Gastroesophageal sphincter (tissue), 4 donors: ENCODE measurements at regions not wholly inside any gene's neighbourhood (a gene's known extent, or its start where the extent isn't known, plus 50 kb on each side); places are given as distances from the start of the nearest gene placed in this dataset.

Experiments used
- ATAC-seq: fragments of 150-250 bp; one replicate; pipeline ENCODE4 v1.9.1; 2016; ENCODE audit warnings: mild to moderate bottlenecking, moderate library complexity
- H3K27ac ChIP-seq, 4 donors: fragments of 200-600 bp; sonication (generic) in 3 of 4; 1 replicate in 3 of 4; 2 replicates in 1 of 4; pipeline ENCODE4 v1.5.1; 2016 to 2019
- H3K27me3 ChIP-seq: fragments of 200-600 bp; sonication (generic); one replicate; pipeline ENCODE4 v1.5.1; 2019
- H3K36me3 ChIP-seq, 2 donors: fragments of 200-600 bp; sonication (generic); one replicate each; pipeline ENCODE4 v1.5.1; 2019; ENCODE audit warnings: control low read depth in 1 of 2
- H3K4me1 ChIP-seq, 3 donors: fragments of 200-600 bp; sonication (generic); 1 replicate in 2 of 3; 2 replicates in 1 of 3; pipeline ENCODE4 v1.5.1; 2016 to 2019; ENCODE audit warnings: control low read depth in 2 of 3
- H3K4me3 ChIP-seq, 2 donors: fragments of 200-600 bp; sonication (generic); one replicate each; pipeline ENCODE4 v1.5.1; 2019; ENCODE audit warnings: mild to moderate bottlenecking in 1 of 2, moderate library complexity in 1 of 2
- H3K9me3 ChIP-seq, 3 donors: fragments of 200-600 bp; sonication (generic); one replicate each; pipeline ENCODE4 v1.5.1; 2017 to 2019; ENCODE audit warnings: control low read depth in 2 of 3
- CTCF ChIP-seq, 4 experiments: fragments of 200-600 bp in 2 of 4; fragments of 450-650 bp in 2 of 4; sonication (generic) in 1 of 4; IDR thresholded peaks; one replicate each; pipeline ENCODE4 v1.5.1; 2017 to 2019; ENCODE audit warnings: antibody characterized with exemption in 4 of 4, mild to moderate bottlenecking in 2 of 4, moderate library complexity in 2 of 4
- EP300 ChIP-seq: sonication (generic); formaldehyde crosslinking; IDR thresholded peaks from one replicate; pipeline ENCODE4 v1.6.1; 2017; ENCODE audit warnings: antibody characterized with exemption, mild to moderate bottlenecking
- POLR2A ChIP-seq, 2 donors: fragments of 450-650 bp; IDR thresholded peaks; one replicate each; pipeline ENCODE4 v1.6.1; 2017; ENCODE audit warnings: antibody characterized with exemption in 2 of 2, mild to moderate bottlenecking in 2 of 2, moderate library complexity in 1 of 2
- POLR2AphosphoS5 ChIP-seq: sonication (generic); formaldehyde crosslinking; IDR thresholded peaks from one replicate; pipeline ENCODE4 v1.6.1; 2017; ENCODE audit warnings: antibody characterized with exemption
- WGBS, 2 donors: methylation state at CpG; one replicate each; pipeline ENCODE4 v1.1.5; 2018; ENCODE audit warnings: low coverage in 1 of 2; 5-methylcytosine and 5-hydroxymethylcytosine counted together

DNA sequence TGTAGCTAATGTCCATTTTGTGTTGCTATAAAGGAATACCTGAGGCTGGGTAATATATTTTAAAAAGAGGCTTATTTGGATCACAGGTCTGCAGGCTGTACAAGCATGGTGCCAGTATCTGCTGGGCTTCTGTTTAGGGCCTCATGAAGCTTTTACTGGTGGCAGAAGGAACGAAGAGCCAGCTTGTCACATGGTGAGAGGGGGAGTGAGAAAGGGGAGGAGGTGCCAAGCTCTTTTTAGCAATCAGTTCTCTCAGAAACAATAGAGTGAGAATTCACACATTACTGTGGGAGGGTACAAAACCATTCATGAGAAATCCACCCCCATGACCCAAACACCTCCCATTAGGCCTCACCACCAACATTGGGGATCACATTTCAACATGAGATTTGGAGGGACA lies 340.9 kb downstream of the RASEF start:
- WGBS, 2 donors = 89 to 100% methylated on average over 1 of the region's 1 CpG
- no peak for TF ChIP-seq EP300
- no peak overlapping the region for H3K27ac ChIP-seq
- H3K4me1 ChIP-seq = no peaks in the 10 kb centered on the region
- no peak for ATAC-seq
- H3K36me3 ChIP-seq = no peaks in the 10 kb centered on the region
- no peak overlapping the region for H3K4me3 ChIP-seq
- H3K9me3 ChIP-seq = no peaks in the 10 kb centered on the region
- no peaks in the 10 kb centered on the region for H3K27me3 ChIP-seq

DNA sequence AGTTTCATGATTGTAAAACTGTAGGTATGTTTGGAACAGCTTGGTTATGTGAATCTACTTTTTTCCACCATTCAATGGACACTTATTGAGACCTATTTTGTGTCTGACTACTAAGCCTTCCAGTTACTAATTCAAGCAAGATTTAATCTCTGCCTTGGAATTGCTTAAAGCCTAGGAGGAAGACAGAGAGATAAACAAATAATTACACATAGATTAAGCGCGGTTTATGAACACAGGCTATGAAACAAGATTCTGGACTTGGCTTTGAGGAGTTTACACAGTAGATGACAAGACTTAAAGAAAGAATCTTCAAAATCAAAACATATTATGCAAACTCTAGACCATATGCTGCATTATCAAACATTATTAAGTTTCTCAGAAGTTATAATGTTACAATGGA lies 340.4 kb downstream of the RASEF start:
- no peak for TF ChIP-seq EP300
- no peak for TF ChIP-seq POLR2A (IDR thresholded peaks at IDR 0.05)
- TF ChIP-seq CTCF (IDR thresholded peaks at IDR 0.05) = no peak
- no peak for TF ChIP-seq POLR2AphosphoS5
- Histone ChIP-seq H3K4me1 (no peaks in the 10 kb centered on the region), H3K27me3 (no peaks in the 10 kb centered on the region), H3K27ac (no peak overlapping the region), H3K9me3 (no peaks in the 10 kb centered on the region), H3K4me3 (no peak overlapping the region), H3K36me3 (no peaks in the 10 kb centered on the region)
- WGBS, 2 donors = 70 to 93% methylated on average over 2 of the region's 2 CpGs
- no peak for ATAC-seq

DNA sequence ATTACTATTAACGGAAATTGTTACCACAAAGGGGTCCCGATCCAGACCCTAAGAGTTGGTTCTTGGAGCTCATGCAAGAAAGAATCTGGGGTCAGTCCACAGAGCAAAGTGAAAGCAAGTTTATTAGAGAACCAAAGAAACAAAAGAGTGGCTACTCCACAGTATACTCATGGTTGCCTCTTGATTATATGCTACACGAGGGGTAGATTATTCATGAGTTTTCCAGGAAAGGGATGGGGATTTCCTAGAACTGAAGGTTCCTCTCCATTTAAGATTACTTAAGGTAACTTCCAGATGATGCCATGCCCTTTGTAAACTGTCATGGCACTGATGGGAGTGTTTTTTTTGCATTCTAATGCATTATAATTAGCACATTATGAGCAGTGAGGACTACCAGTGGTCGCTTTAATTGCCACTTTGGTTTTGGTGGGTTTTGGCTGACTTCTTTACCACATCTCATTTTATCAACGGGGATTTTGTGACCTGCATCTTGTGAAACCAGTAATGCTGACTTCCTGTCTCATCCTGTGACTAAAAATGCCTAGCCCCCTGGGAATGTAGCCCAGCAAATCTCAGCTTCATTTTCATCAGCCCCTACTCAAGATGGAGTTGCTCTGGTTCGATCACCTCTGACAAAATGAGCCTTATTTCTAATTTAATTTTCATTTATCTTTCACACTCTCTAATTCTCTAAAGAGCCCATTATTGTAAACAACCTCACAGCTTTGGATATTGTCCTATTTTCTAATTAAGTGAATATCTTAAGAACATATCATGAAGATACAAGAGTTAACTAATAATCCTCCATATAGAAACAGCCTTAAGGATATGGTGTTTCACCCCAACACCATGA lies 336.3 kb downstream of the RASEF start:
- H3K9me3 ChIP-seq = no peaks in the 10 kb centered on the region
- no peaks in the 10 kb centered on the region for H3K4me1 ChIP-seq
- TF ChIP-seq EP300 (no peak), POLR2A (IDR thresholded peaks at IDR 0.05) (no peak), CTCF (IDR thresholded peaks at IDR 0.05) (no peak), POLR2AphosphoS5 (no peak)
- H3K27me3 ChIP-seq = no peaks in the 10 kb centered on the region
- H3K36me3 ChIP-seq = no peaks in the 10 kb centered on the region
- H3K4me3 ChIP-seq = no peak overlapping the region
- no peak for ATAC-seq
- no peak overlapping the region for H3K27ac ChIP-seq
- WGBS, 2 donors = 55 to 71% methylated on average over 4 to 6 of the region's 6 CpGs

- 90 to 92% methylated on average over 2 to 3 of the region's 6 CpGs for WGBS, 2 donors
- ATAC-seq = no peak
- no peaks in the 10 kb centered on the region for H3K27me3 ChIP-seq
- H3K27ac ChIP-seq = no peak overlapping the region
- no peak for TF ChIP-seq POLR2A (IDR thresholded peaks at IDR 0.05)
- no peak overlapping the region for H3K4me3 ChIP-seq
- no peaks in the 10 kb centered on the region for H3K4me1 ChIP-seq
- H3K36me3 ChIP-seq = no peaks in the 10 kb centered on the region
- no peaks in the 10 kb centered on the region for H3K9me3 ChIP-seq
These were observed 333.8 kb downstream of the RASEF start for GRCh38 chr9:82729141-82729540.

- no peak for TF ChIP-seq EP300
- no peak for TF ChIP-seq CTCF (IDR thresholded peaks at IDR 0.05)
- no peak for TF ChIP-seq POLR2A (IDR thresholded peaks at IDR 0.05)
- TF ChIP-seq POLR2AphosphoS5 = no peak
- H3K27ac ChIP-seq = no peak overlapping the region
- no peaks in the 10 kb centered on the region for H3K27me3 ChIP-seq
- no peaks in the 10 kb centered on the region for H3K4me1 ChIP-seq
- H3K4me3 ChIP-seq = no peak overlapping the region
- ATAC-seq = no peak
- H3K9me3 ChIP-seq = no peaks in the 10 kb centered on the region
- H3K36me3 ChIP-seq = no peaks in the 10 kb centered on the region
- WGBS, 2 donors = 45 to 65% methylated on average over 1 of the region's 1 CpG
These were observed 332.9 kb downstream of the RASEF start for GRCh38 chr9:82729991-82730589.

- no peaks in the 10 kb centered on the region for H3K4me1 ChIP-seq
- 42 to 60% methylated on average over 3 of the region's 3 CpGs for WGBS, 2 donors
- ATAC-seq = no peak
- H3K4me3 ChIP-seq = no peak overlapping the region
- no peaks in the 10 kb centered on the region for H3K9me3 ChIP-seq
- H3K27ac ChIP-seq = no peak overlapping the region
- no peaks in the 10 kb centered on the region for H3K27me3 ChIP-seq
- H3K36me3 ChIP-seq = no peaks in the 10 kb centered on the region
- TF ChIP-seq CTCF (IDR thresholded peaks at IDR 0.05) (no peak), POLR2AphosphoS5 (no peak), POLR2A (IDR thresholded peaks at IDR 0.05) (no peak), EP300 (no peak)
These were observed 330.0 kb downstream of the RASEF start for GRCh38 chr9:82732928-82733327.
